Endodermal cell (in vitro differentiated cells): ENCODE measurements at regions not wholly inside any gene's neighbourhood (a gene's known extent, or its start where the extent isn't known, plus 50 kb on each side); places are given as distances from the start of the nearest gene placed in this dataset.

Experiments used
- DNase-seq: peaks from one replicate; pipeline ENCODE4 v3.0.0-alpha.2; 2017
- H3K27ac ChIP-seq: 2 replicates; pipeline ENCODE4 v1.5.1; 2013; ENCODE audit warnings: mild to moderate bottlenecking, low read depth, low read length, moderate library complexity
- H3K27me3 ChIP-seq: 2 replicates; pipeline ENCODE4 v1.6.1; 2013; ENCODE audit warnings: mild to moderate bottlenecking, low read length, moderate library complexity; ENCODE audit not compliant: insufficient read depth, control insufficient read depth, poor library complexity, severe bottlenecking
- H3K36me3 ChIP-seq: 2 replicates; pipeline ENCODE4 v1.7.0; 2013; ENCODE audit warnings: mild to moderate bottlenecking, low read length, moderate library complexity; ENCODE audit not compliant: control insufficient read depth, insufficient read depth
- H3K4me1 ChIP-seq: one replicate; pipeline ENCODE4 v1.7.0; 2013; ENCODE audit warnings: low read length; ENCODE audit not compliant: control insufficient read depth, insufficient read depth
- H3K4me3 ChIP-seq: 2 replicates; pipeline ENCODE4 v1.5.1; 2013; ENCODE audit warnings: mild to moderate bottlenecking, low read length, moderate library complexity
- H3K9ac ChIP-seq: 2 replicates; pipeline ENCODE4 v1.6.1; 2013; ENCODE audit warnings: mild to moderate bottlenecking, low read length, moderate library complexity; ENCODE audit not compliant: poor library complexity, severe bottlenecking; ENCODE audit errors: extremely low read depth
- H3K9me3 ChIP-seq: 2 replicates; pipeline ENCODE4 v1.6.1; 2013; ENCODE audit warnings: mild to moderate bottlenecking, low read length, moderate library complexity; ENCODE audit not compliant: control insufficient read depth
- H3K27ac Mint-ChIP-seq: 2 replicates; pipeline ENCODE4 v1.8.0; 2020; ENCODE audit warnings: mixed read lengths
- H3K27me3 Mint-ChIP-seq: 2 replicates; pipeline ENCODE4 v1.8.0; 2021; ENCODE audit warnings: mild to moderate bottlenecking, mixed read lengths; ENCODE audit not compliant: insufficient read depth
- H3K36me3 Mint-ChIP-seq: 2 replicates; pipeline ENCODE4 v1.8.0; 2020; ENCODE audit warnings: low read depth, mixed read lengths
- H3K4me1 Mint-ChIP-seq: 2 replicates; pipeline ENCODE4 v1.8.0; 2020; ENCODE audit warnings: mixed read lengths
- H3K4me3 Mint-ChIP-seq: 2 replicates; pipeline ENCODE4 v1.8.0; 2020; ENCODE audit warnings: mild to moderate bottlenecking, moderate library complexity, mixed read lengths
- H3K9me3 Mint-ChIP-seq: 2 replicates; pipeline ENCODE4 v1.8.0; 2020; ENCODE audit warnings: mild to moderate bottlenecking, mixed read lengths
- CTCF ChIP-seq: fragments of 200-600 bp; sonication (generic); conservative IDR thresholded peaks from 2 replicates; pipeline ENCODE4 v1.5.0; 2021; ENCODE audit warnings: antibody characterized with exemption, mild to moderate bottlenecking
- WGBS, 2 experiments: methylation state at CpG; one replicate each; pipeline versions ENCODE4 v1.1.5 to v1.1.7; 2013; ENCODE audit warnings: missing lambda C conversion rate in 2 of 2, mixed read lengths in 1 of 2; ENCODE audit not compliant: insufficient coverage in 1 of 2, insufficient read length in 1 of 2; 5-methylcytosine and 5-hydroxymethylcytosine counted together

- Histone ChIP-seq H3K4me3 (no peak overlapping the region), H3K9me3 (no peaks in the 10 kb centered on the region), H3K9ac (no peak overlapping the region), H3K27me3 (no peaks in the 10 kb centered on the region), H3K27ac (peak overlapping the region; percentile 49), H3K36me3 (no peaks in the 10 kb centered on the region), H3K4me1 (no peaks in the 10 kb centered on the region)
- no peak for DNase-seq
- TF ChIP-seq CTCF = no peak
- no peaks in the 10 kb centered on the region for H3K9me3 Mint-ChIP-seq
- no peak overlapping the region for H3K4me3 Mint-ChIP-seq
- H3K4me1 Mint-ChIP-seq = peaks cover 2% of the 10 kb centered on the region
- peaks cover 8% of the 10 kb centered on the region for H3K27me3 Mint-ChIP-seq
- H3K27ac Mint-ChIP-seq = no peak overlapping the region
- 78 to 100% methylated on average over 1 to 2 of the region's 3 CpGs for WGBS, 2 experiments
- H3K36me3 Mint-ChIP-seq = no peaks in the 10 kb centered on the region
Measured at GRCh38 chr6:113735491-113735890, 121.7 kb upstream of the MARCKS start.

GRCh38 chr6:113736978-113737377 is 120.2 kb upstream of the MARCKS start:
- H3K27ac Mint-ChIP-seq = no peak overlapping the region
- Histone ChIP-seq H3K4me1 (no peaks in the 10 kb centered on the region), H3K9me3 (no peaks in the 10 kb centered on the region), H3K4me3 (no peak overlapping the region), H3K9ac (no peak overlapping the region), H3K36me3 (no peaks in the 10 kb centered on the region), H3K27ac (no peak overlapping the region), H3K27me3 (no peaks in the 10 kb centered on the region)
- H3K4me1 Mint-ChIP-seq = peaks cover 2% of the 10 kb centered on the region
- H3K36me3 Mint-ChIP-seq = no peaks in the 10 kb centered on the region
- no peaks in the 10 kb centered on the region for H3K9me3 Mint-ChIP-seq
- TF ChIP-seq CTCF = no peak
- peaks cover 9% of the 10 kb centered on the region for H3K27me3 Mint-ChIP-seq
- H3K4me3 Mint-ChIP-seq = no peak overlapping the region
- no peak for DNase-seq

- Histone ChIP-seq H3K4me3 (no peak overlapping the region), H3K4me1 (no peaks in the 10 kb centered on the region), H3K9ac (no peak overlapping the region), H3K27me3 (no peaks in the 10 kb centered on the region), H3K9me3 (no peaks in the 10 kb centered on the region), H3K36me3 (no peaks in the 10 kb centered on the region), H3K27ac (no peak overlapping the region)
- Mint-ChIP-seq H3K36me3 (no peaks in the 10 kb centered on the region), H3K4me3 (no peak overlapping the region), H3K9me3 (no peaks in the 10 kb centered on the region), H3K27ac (no peak overlapping the region), H3K27me3 (peaks cover 5% of the 10 kb centered on the region), H3K4me1 (peaks cover 7% of the 10 kb centered on the region)
- WGBS, 2 experiments = 94 to 96% methylated on average over 4 of the region's 4 CpGs
- no peak for DNase-seq
- no peak for TF ChIP-seq CTCF
Measured at GRCh38 chr6:113739041-113739655, 118.0 kb upstream of the MARCKS start.
